HEK293T (cell line): ENCODE measurements at regions not wholly inside any gene's neighbourhood (a gene's known extent, or its start where the extent isn't known, plus 50 kb on each side); places are given as distances from the start of the nearest gene placed in this dataset.

Experiments used
- BHLHE40 ChIP-seq: fragments of 450-650 bp; IDR thresholded peaks from 2 replicates; pipeline ENCODE4 v1.6.1; 2016; ENCODE audit warnings: mild to moderate bottlenecking, moderate library complexity, borderline replicate concordance
- ELF4 ChIP-seq: fragments of 450-650 bp; IDR thresholded peaks from 2 replicates; pipeline ENCODE4 v1.6.1; 2017; ENCODE audit warnings: antibody characterized with exemption
- FOXA1 ChIP-seq: fragments of 450-650 bp; IDR thresholded peaks from 2 replicates; pipeline ENCODE4 v1.6.1; 2016; ENCODE audit warnings: mild to moderate bottlenecking
- FOXK2 ChIP-seq: fragments of 450-650 bp; IDR thresholded peaks from 2 replicates; pipeline ENCODE4 v1.6.1; 2016; ENCODE audit warnings: mild to moderate bottlenecking
- HDGF ChIP-seq: fragments of 450-650 bp; IDR thresholded peaks from 2 replicates; pipeline ENCODE4 v1.6.1; 2017; ENCODE audit warnings: antibody characterized with exemption, borderline replicate concordance
- SP1 ChIP-seq: fragments of 450-650 bp; IDR thresholded peaks from 2 replicates; pipeline ENCODE4 v1.6.1; 2017
- SUZ12 ChIP-seq: fragments of 450-650 bp; IDR thresholded peaks from 2 replicates; pipeline ENCODE4 v1.6.1; 2016; ENCODE audit warnings: mild to moderate bottlenecking
- TARDBP ChIP-seq: fragments of 450-650 bp; IDR thresholded peaks from 2 replicates; pipeline ENCODE4 v1.6.1; 2016
- TF ChIP-seq, protein P1 (sequence below): fragments of 450-650 bp; IDR thresholded peaks from 2 replicates; pipeline ENCODE4 v1.6.1; 2016

DNA sequence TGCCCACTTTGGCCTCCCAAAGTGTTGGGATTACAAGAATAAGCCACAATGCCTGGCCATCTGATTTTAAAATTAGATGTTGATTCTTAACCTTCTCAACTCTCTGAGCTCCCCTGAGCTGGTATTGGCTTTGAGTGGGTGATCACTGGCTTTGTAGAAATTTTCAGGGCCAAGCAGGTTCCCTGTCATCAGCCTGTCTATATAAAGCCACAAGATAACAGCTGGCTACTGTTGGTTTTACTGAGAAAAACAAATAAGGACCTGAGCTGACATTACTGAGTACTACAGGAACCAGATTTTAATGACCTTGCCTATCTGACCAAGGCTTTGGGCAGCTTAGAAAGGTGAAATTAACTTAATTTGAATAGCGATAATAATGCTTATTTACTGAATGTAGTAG, 153.6 kb downstream of the MSX2 start:
- no peak for TF ChIP-seq SP1
- no peak for TF ChIP-seq BHLHE40
- no peak for TF ChIP-seq ELF4
- TF ChIP-seq, protein P1, sequence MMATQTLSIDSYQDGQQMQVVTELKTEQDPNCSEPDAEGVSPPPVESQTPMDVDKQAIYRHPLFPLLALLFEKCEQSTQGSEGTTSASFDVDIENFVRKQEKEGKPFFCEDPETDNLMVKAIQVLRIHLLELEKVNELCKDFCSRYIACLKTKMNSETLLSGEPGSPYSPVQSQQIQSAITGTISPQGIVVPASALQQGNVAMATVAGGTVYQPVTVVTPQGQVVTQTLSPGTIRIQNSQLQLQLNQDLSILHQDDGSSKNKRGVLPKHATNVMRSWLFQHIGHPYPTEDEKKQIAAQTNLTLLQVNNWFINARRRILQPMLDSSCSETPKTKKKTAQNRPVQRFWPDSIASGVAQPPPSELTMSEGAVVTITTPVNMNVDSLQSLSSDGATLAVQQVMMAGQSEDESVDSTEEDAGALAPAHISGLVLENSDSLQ: no peak
- TF ChIP-seq FOXK2: no peak
- TF ChIP-seq HDGF: no peak
- TF ChIP-seq TARDBP: no peak
- TF ChIP-seq SUZ12: no peak
- TF ChIP-seq FOXA1: no peak
